Posterior vena cava (tissue), 2 donors: ENCODE measurements at regions not wholly inside any gene's neighbourhood (a gene's known extent, or its start where the extent isn't known, plus 50 kb on each side); places are given as distances from the start of the nearest gene placed in this dataset.
"Not testable (repeated sequence)": the region's sequence is repeated elsewhere in the genome, so short reads cannot be mapped to it uniquely, and the experiment has no call there.

ENCODE experiments used
- DNase-seq: peaks from one replicate; pipeline ENCODE4 v3.0.0-alpha.2; 2020; ENCODE audit warnings: low spot score
- intact Hi-C, 2 donors: fragments of 100-400 bp; cut with DNase I; formaldehyde crosslinking; loops; one replicate each; pipeline versions ENCODE4 v1.14.1 to v1.14.2; 2022 to 2023
- donor health status: DM: yes; HTN: yes; CAD: no.
- donor health status: DM: yes; HTN: yes; CAD: no.

DNA sequence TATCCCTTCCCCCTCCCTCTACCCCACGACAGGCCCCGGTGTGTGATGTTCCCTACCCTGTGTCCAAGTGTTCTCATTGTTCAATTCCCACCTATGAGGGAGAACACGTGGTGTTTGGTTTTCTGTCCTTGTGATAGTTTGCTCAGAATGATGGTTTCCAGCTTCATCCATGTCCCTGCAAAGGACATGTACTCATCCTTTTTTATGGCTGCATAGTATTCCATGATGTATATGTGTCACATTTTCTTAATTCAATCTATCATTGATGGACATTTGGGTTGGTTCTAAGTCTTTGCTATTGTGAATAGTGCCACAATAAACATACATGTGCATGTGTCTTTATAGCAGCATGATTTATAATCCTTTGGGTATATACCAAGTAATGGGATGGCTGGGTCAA is 281.4 kb downstream of the PDCD6IP start:
- intact Hi-C loops, DNase-seq: not testable (repeated sequence)

DNA sequence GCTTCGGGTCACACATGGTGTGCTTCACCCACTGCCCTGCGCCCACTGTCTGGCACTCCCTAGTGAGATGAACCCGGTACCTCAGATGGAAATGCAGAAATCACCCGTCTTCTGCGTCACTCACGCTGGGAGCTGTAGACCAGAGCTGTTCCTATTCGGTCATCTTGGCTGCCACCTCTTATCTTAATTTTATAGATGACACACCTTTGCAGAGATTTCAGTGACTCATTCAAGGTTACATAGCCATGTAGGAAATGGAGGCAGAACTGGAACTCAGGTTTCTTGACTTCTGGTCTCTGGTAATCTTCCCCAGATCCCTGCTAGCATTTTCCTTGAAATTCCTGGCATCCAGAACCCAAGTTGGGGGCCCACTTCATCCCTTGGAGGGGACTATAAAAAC is 291.9 kb downstream of the PDCD6IP start:
- intact Hi-C loops, DNase-seq: not testable (repeated sequence)

DNA sequence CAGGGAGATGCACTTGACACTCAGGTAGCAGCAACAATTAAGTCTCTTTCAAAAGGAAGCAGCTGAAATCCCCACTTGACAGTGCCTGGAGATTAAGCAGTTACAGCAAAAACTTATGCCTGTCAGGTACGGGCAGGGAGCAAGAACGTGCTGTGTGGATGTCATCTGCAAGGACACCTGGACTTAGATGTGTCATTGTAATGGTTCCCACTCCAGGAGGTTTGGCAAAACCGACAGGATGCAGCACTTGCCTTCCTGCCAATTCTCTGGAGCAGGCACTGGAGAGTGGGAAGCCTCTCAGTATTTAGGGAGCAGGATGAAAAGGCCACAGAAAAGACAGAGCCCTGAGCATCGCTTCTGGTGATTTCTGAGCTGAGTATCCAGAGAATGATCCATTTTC is 292.4 kb downstream of the PDCD6IP start:
- DNase-seq: no peak
- intact Hi-C loops: no loop called here

DNA sequence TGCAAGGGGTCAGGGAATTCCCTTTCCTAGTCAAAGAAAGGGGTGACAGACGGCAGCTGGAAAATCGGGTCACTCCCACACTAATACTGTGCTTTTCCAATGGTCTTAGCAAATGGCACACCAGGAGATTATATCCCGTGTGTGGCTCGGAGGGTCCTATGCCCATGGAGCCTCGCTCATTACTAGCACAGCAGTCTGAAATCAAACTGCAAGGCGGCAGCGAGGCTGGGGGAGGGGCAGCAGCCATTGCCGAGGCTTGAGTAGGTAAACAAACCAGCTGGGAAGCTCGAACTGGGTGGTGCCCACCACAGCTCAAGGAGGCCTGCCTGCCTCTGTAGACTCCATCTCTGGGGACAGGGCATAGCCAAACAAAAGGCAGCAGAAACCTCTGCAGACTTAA is 295.9 kb downstream of the PDCD6IP start:
- intact Hi-C loops, DNase-seq: not testable (repeated sequence)

DNA sequence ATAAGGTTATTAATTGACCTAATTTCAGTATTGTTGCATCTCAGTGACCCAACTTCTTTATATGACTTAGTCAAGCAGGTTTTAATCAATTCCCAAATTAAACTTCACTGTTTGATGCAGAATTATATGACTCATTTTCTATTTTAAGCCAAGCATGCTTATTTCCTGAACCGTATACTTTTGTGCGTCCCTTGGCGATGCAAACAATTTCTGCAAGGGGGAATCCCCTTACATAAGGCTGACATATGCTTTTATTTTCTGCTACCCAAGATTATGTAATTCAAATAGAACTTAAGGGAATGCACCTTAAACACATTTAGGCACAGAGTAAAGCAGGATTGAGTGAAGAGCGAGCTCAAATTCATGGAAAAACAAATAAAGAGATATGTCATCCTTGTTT is 303.9 kb downstream of the PDCD6IP start:
- intact Hi-C loops: no loop called here
- no peak for DNase-seq

DNA sequence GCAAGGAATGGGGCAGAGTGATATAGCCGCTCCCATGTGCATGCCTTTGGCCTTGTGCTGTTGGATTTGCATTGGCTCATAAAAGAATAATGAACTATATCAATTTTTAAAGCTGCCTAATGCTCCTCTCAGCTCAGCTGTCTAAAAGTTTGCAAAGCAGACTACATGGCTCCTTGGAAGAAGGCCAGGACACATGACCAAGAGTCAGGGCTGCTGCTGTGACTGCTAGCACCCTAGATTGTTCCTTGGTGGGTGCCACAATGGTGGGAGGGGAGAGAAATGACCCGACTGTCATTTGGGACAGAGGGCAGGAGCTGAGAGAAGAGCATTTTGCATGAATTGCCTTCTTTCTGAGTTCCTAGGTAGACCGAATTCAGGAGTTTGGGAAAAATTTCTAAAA is 307.9 kb downstream of the PDCD6IP start:
- intact Hi-C loops: no loop called here
- no peak for DNase-seq

DNA sequence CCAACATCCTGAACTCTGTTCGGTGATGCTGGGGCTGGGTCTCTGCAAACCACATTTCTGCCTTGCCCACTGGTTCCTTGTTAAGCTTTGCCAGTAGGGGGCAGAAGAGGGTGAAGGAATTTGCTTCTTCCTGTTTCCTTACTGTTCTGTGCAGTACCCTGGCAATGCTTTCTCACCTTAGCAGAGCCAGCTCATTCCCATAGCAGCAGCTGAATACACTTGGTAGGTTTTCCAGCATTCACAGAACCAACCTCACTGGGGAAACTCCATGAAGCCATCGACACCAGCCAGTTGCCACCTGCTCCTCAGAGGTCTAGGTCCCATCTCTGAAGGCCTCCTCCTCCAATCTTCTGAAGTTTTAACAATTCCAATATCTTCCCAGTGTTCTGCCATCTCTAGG is 308.4 kb downstream of the PDCD6IP start:
- intact Hi-C loops: no loop called here
- DNase-seq: no peak

DNA sequence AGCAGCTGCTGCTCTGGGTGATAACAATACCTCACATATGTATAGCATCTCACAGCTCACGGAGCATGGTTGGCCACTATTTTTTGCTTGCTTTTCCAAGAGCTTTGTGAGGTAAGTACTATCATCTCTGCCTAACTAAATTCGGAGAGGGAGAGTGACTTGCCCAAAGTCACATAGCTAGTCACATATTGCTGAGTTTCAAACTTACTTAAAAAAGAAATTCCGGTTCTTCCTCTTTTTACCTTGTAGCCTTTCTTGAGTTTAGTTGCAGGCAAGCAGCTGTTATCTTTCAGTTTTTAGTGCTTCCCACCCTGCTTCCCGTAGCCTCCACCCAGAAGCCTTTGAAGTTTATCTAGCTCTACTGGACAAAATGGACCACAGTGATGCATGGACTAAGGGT is 309.2 kb downstream of the PDCD6IP start:
- no peak for DNase-seq
- intact Hi-C loops: no loop called here

DNA sequence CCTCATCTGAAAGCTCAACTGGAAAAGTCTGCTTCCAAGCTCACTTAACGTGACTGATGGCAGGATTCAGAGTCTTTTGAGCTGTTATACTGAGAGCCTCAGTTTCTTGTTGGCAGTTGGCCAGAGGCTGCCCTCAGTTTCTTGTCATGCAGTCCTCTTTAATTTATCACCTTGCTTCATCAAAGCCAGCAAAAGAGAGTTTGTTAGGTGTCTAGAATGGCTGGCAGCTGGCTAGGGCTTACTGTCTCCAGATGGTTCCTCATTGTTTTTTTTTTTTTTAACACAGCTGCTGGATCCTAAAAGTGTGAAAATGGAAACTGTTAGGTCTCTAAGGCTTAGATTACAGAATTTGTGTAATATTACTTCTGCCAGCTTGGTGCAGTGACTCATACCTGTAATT is 310.6 kb downstream of the PDCD6IP start:
- no peak for DNase-seq
- intact Hi-C loops: no loop called here

DNA sequence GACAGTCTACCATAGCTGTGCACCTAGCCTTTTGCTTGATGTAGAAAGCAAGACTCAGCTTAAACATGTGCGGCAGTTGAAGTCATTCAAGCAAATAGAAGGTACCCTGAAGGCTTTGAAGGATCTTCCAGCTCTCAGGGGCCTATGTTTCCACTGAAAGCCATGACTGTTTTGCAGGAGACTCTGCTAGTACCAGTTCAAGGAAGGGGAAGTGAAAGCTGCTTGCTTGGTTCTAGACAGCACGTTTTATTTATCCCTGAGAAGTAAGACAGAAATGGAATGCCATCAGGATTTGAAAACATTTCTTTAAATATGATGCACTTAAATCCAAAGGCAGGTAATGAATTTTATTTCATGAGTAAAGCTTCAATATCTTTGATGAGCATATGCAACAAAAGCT is 311.4 kb downstream of the PDCD6IP start:
- intact Hi-C loops: no loop called here
- DNase-seq: no peak

DNA sequence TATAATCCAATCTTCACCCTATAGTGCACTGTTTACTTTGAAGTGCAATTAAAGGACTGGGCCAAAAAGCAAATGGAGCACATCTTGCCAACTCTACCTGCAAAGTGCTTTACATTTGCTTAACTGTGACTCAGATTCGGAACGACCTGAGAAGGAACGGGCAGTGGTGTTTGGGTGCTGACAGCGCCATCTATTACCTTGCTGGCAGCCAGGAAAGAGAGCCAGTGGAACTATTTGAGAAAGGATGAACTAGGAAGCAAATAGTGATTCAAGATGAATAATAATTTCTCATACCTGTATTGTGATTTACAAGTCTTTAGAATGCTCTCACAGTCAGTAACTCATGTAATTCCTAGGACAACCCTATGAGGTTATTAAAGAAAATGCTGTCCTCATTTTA is 312.9 kb downstream of the PDCD6IP start:
- DNase-seq: no peak
- intact Hi-C loops: no loop called here

DNA sequence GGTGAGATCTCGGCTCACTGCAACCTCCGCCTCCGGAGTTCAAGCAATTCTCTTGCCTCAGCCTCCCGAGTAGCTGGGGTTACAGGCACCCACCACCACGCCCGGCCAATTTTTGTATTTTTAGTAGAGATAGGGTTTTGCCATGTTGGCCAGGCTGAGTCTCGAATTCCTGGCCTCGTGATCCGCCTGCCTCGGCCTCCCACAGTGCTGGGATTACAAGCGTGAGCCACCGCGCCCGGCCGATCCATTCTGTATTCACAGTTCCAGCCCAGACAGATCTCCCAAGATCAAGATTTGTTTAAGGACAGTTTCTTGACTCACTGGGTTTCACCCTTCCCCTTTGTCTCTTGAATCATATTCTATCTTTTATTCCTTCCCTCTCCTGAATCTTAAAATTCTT is 313.8 kb downstream of the PDCD6IP start:
- intact Hi-C loops, DNase-seq: not testable (repeated sequence)

DNA sequence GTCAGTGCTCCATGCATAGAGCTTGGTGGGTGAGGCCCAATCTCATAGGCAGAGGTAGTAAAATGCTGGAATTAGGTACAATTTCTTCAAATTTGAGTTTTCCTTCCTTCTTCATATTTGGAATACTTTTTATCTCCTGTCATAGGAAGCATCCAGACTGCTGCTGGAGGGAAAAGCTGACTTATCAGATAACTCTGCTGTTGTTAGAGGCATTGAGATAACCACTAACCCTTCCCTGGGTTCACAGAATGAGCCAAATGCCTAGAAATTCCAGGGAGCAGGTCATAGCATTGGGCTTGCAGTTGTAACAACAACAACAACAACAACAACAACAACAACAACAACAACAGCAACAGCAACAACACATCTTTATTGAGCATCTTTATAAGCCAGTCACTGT is 332.7 kb downstream of the PDCD6IP start:
- no peak for DNase-seq
- intact Hi-C loops: no loop called here

DNA sequence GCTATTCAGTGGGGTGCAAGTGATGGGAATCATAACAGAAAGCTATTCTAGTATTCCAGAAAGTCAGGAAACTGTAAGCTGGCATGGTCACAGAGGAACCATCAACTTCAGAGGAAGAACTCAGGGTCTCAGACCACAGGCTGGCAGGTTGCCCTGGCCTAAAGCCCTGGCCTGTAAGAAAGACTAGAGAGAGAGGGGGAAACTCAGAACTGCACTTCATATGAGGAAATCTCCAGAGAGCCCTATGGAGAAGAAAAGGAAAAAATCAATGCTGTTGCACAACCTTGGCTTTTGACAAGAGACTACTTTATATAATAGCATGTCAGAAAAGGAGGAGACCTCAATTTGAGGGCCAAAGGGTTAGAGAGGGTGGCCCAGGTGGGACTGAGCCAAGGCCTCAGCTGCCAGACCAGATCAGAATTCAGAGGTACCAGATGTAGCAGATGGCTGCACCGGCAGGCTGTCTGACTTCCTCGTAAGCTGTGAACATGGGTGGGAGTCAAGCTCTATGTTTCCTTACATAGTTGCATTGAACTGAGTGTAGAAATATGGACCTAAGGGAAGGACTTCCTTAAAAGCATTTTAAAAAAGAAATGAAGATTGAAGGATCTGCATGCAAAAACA is 333.8 kb downstream of the PDCD6IP start:
- intact Hi-C loops: no loop called here
- no peak for DNase-seq

DNA sequence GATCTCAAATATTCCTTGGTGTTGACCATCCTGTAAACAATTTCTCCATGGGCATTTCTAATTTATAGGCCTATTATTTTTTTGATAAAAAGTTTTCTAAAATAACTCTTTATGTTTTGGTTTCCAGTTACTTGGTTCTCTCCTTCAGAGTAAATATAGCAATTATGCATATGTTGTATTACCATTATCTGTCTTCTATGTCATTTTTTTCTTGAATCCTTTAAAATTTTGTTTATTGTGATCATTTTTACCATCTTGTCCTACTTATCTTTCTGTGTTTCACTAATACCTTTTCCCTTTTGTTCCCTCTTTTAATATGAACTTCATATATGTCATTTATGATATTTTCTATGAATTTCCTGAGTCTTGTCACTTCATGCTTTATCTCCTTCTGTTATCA is 341.1 kb downstream of the PDCD6IP start:
- intact Hi-C loops: no loop called here
- no peak for DNase-seq

DNA sequence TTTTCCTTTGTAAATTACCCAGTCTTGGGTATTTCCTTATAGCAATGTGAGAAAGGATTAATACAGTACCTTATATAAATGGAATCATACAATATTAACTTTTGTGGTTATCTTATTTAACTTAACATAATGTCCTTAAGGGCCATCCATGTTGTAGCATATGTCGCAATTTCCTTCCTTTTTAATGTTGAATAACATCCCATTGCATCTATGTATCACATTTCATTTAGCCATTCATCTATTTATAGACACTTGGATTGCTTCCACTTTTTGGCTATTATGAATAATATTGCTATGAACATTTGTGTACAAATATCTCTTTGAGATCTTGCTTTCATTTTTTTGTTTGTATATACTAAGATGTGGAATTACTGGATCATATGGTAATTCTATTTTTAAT is 342.2 kb downstream of the PDCD6IP start:
- DNase-seq: no peak
- intact Hi-C loops: no loop called here

DNA sequence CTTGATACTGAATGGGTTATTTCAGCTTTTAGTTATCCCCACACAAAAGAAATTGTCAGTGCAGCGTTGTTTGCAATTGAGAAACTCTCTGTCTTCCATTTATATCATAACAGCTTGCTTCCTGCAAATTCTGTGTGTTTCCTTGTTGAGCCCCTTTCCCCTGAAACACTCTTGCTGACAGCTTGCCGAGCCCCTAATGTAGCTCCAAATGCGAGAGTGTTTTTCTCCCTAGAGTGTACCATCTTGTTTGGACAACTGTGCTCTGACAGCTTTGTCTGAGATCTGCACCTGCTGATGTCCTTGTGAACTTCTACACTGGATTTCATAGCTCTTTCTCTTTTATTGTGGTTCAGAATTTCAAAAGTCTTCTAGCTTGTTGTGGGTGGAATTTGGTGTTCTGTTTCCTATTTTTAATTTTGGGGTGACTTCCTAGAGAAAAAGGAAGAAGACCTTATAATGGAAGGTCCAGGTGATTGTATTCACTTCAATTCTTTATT is 343.5 kb downstream of the PDCD6IP start:
- intact Hi-C loops: no loop called here
- DNase-seq: no peak

DNA sequence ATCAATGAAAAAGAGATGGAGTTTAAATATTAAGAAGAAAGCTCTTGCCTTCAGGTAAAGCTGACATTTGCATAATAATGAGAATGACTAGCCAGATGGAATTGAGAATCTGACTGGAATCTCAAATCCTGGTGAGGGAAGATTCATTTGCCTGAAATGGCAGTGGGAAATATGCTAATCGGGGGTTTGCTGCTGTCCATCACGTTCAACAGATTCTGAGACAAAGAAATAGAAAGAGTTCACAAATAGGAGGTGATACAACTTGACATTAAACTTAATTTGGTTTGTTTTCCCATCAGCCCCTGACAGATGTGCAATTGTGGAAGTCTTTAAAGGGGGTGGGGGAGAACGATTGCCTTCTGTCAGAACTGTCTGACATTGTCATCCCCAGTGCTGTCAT is 347.4 kb downstream of the PDCD6IP start:
- intact Hi-C loops: no loop called here
- no peak for DNase-seq

DNA sequence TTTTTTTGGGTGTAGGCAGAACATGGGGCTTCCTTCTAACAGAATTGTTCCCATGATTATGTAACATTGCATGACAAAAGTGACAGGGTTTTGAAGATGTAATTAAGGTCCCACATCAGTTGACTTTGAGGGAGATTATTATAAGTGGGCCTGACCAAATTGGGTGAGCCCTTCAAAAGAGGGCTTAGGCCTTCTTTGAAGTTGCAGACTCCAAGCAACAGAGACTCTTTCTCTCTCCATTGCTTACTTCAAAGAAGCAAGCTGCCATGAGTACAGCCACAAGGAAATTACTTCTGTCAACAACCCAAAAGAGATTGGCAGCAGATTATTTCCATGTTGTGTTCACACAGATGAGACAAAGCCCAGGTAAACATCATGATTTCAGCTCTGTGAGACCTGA is 348.2 kb downstream of the PDCD6IP start:
- DNase-seq: no peak
- intact Hi-C loops: no loop called here

DNA sequence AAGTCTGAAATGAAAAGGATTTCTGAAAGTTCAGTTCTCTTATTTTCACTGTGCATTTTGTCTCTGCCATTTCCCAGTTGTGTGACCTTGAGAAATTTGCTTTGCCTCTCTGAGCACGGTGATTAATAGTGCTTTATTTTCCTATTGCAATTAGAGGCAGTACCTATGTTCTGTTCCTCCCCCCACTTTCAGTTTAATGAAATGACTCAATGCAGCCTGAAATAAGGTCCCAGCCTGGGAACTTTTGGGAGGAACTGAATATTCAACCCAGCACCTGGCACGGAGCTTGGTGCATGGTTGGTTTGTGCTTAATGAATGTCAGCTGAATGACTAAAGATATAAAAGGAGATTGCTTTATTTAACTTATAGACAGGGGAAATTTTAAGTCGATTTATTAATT is 352.6 kb downstream of the PDCD6IP start:
- intact Hi-C loops: no loop called here
- no peak for DNase-seq

DNA sequence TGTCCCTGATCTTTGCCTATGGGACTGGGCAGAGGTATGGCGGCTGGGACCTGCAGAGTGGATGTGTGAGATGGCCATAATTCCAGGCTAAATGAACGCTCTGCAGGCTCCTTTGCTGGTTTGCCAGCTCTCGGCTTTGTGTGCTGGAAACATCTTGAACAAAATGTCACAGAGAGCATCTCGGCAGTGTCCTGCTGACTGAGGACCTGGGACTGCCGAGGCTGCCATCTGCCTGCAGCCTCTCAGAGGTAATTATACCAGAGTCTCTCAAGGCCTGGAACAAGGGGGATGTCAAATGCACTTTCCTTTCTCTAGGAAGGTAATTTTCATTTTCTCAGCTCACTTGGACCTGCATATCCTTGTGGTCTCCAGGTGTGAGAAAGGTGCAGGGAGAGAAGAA is 354.2 kb downstream of the PDCD6IP start:
- intact Hi-C loops: no loop called here
- DNase-seq: no peak

DNA sequence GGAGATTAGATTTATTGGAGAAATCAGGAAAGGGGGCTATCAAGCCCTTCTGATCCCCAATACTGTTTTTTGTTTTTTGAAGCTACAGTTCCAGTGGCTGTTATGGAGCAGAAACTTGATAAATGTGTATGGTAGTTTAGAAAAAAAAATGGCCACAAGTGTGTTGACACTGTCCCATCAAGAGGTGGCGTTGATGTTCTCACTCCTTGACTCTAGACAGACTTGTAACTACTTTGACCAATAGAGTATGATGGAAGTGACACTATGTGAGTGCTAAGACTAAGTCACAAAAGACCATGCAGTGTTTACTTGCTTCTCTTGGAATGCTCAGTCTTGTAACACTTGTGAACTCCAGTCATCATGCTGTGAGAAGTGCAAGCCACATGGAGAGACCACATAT is 356.7 kb downstream of the PDCD6IP start:
- intact Hi-C loops: no loop called here
- no peak for DNase-seq
